HG02763 (cell line): ENCODE measurements at regions not wholly inside any gene's neighbourhood (a gene's known extent, or its start where the extent isn't known, plus 50 kb on each side); places are given as distances from the start of the nearest gene placed in this dataset.

Experiments used
- ATAC-seq: cut with Tn5 transposase; IDR thresholded peaks from one replicate; pipeline ENCODE4 v1.9.1; 2021; ENCODE audit warnings: mild to moderate bottlenecking, moderate library complexity; ENCODE audit not compliant: unreplicated experiment

- no peak for ATAC-seq
Observed at GRCh38 chr4:11342401-11342800, 86.3 kb downstream of the HS3ST1 start.

GRCh38 chr4:11341337-11342043 lies 87.2 kb downstream of the HS3ST1 start:
- no peak for ATAC-seq

GRCh38 chr4:11338956-11339782 lies 89.5 kb downstream of the HS3ST1 start:
- ATAC-seq, result no peak

GRCh38 chr4:11337287-11337686 lies 91.4 kb downstream of the HS3ST1 start:
- ATAC-seq, result no peak

- no peak for ATAC-seq
Observed at GRCh38 chr4:11336435-11336834, 92.3 kb downstream of the HS3ST1 start.

- no peak for ATAC-seq
Observed at GRCh38 chr4:11334887-11335286, 93.8 kb downstream of the HS3ST1 start.

GRCh38 chr4:11328401-11328800 lies 100.3 kb downstream of the HS3ST1 start:
- ATAC-seq, result no peak

- no peak for ATAC-seq
Observed at GRCh38 chr4:11326021-11326420, 102.7 kb downstream of the HS3ST1 start.

GRCh38 chr4:11323771-11324170 lies 104.9 kb downstream of the HS3ST1 start:
- ATAC-seq, result no peak

- no peak for ATAC-seq
Observed at GRCh38 chr4:11313157-11313943, 115.3 kb downstream of the HS3ST1 start.

GRCh38 chr4:11312389-11312788 lies 116.3 kb downstream of the HS3ST1 start:
- no peak for ATAC-seq

GRCh38 chr4:11301075-11301660 lies 127.5 kb downstream of the HS3ST1 start:
- no peak for ATAC-seq

GRCh38 chr4:11299836-11300235 lies 128.9 kb downstream of the HS3ST1 start:
- ATAC-seq, result no peak

GRCh38 chr4:11299016-11299415 lies 129.7 kb downstream of the HS3ST1 start:
- ATAC-seq, result no peak

GRCh38 chr4:11298451-11298850 lies 130.2 kb downstream of the HS3ST1 start:
- ATAC-seq, result no peak

GRCh38 chr4:11297627-11298026 lies 131.1 kb downstream of the HS3ST1 start:
- ATAC-seq, result no peak

- ATAC-seq, result no peak
Observed at GRCh38 chr4:11297201-11297600, 131.5 kb downstream of the HS3ST1 start.

GRCh38 chr4:11293866-11294265 lies 134.8 kb downstream of the HS3ST1 start:
- no peak for ATAC-seq

- peak; percentile 17 for ATAC-seq
Observed at GRCh38 chr4:11287055-11287454, 141.6 kb downstream of the HS3ST1 start.

GRCh38 chr4:11286533-11286932 lies 142.2 kb downstream of the HS3ST1 start:
- peak; percentile 65 for ATAC-seq

GRCh38 chr4:11281720-11282119 lies 147.0 kb downstream of the HS3ST1 start:
- no peak for ATAC-seq
